ENCODE measurements at regions not wholly inside any gene's neighbourhood (a gene's known extent, or its start where the extent isn't known, plus 50 kb on each side); places are given as distances from the start of the nearest gene placed in this dataset.

DNA sequence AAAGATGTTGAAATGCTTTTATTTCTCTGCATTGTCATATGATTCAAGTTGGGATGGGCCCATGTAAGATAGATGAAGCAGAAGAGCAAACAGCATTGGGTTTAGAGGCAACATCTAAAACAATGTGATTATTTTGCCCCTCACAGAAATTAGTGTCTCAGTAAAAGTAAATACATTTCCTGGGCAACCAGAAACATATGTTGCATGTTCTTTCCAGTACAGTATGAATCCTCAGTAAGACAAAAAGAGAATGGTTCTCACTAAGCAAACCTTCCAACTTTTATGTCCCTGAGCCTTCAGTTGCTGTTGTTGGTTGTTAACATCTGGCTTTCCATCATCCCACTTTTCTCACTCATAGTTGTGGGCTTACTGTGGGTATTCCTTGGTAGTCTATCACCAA is 222.5 kb upstream of the PRPS1L1 start:
- Histone ChIP-seq H3K4me2 (ENCODE audit: low read depth, low read length, poor library complexity, severe bottlenecking) (no peak overlapping the region), H3K9me3 (ENCODE audit: insufficient read depth, low read depth, low read length) (peaks cover 5% of the 10 kb centered on the region; the same call in 1 of the 2 replicates), H3K9ac (ENCODE audit: low read depth, low read length, poor library complexity, severe bottlenecking) (no peak overlapping the region), H3K27me3 (ENCODE audit: insufficient read depth, low read length, poor library complexity, severe bottlenecking) (no peaks in the 10 kb centered on the region), H3K36me3 (ENCODE audit: insufficient read depth, low read length) (no peaks in the 10 kb centered on the region), H3K4me1 (ENCODE audit: insufficient read depth, low read length, poor library complexity, severe bottlenecking) (no peaks in the 10 kb centered on the region), H3K9me2 (replicated peaks; ENCODE audit: low read depth, low read length) (no peaks in the 10 kb centered on the region), H3F3A (ENCODE audit: low read depth) (no peaks in the 10 kb centered on the region), H2AFZ (ENCODE audit: low read length) (no peak overlapping the region), H3K4me3 (ENCODE audit: low read length, poor library complexity, severe bottlenecking) (no peak overlapping the region), H4K20me1 (ENCODE audit: insufficient read depth, low read length, poor library complexity, severe bottlenecking) (no peaks in the 10 kb centered on the region), H3K79me2 (ENCODE audit: insufficient read depth, low read length) (no peaks in the 10 kb centered on the region)
- TF ChIP-seq, protein P1, sequence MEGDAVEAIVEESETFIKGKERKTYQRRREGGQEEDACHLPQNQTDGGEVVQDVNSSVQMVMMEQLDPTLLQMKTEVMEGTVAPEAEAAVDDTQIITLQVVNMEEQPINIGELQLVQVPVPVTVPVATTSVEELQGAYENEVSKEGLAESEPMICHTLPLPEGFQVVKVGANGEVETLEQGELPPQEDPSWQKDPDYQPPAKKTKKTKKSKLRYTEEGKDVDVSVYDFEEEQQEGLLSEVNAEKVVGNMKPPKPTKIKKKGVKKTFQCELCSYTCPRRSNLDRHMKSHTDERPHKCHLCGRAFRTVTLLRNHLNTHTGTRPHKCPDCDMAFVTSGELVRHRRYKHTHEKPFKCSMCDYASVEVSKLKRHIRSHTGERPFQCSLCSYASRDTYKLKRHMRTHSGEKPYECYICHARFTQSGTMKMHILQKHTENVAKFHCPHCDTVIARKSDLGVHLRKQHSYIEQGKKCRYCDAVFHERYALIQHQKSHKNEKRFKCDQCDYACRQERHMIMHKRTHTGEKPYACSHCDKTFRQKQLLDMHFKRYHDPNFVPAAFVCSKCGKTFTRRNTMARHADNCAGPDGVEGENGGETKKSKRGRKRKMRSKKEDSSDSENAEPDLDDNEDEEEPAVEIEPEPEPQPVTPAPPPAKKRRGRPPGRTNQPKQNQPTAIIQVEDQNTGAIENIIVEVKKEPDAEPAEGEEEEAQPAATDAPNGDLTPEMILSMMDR (conservative IDR thresholded peaks at IDR 0.05; ENCODE audit: low read length), result no peak
- TF ChIP-seq EZH2phosphoT487 (IDR thresholded peaks at IDR 0.05; ENCODE audit: borderline replicate concordance), result no peak

DNA sequence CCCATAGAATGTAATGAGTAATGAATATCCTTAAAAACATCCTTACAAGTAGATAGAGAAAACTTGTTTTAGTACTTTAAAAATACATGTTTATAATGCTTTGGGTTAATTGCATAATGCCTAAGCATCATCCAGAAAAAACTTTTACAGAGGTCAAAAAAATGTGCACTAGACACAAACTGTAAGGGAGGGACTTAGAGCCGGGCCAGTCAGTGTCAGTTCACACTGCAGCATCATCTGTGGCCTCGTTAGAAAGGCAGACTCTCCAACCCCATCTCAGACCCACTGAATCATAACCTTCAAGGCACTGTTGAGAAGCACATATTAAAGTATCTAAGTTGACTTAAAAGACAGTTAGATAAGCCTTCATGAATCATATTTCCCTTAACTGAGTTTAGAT is 230.1 kb upstream of the PRPS1L1 start:
- TF ChIP-seq EZH2phosphoT487 (IDR thresholded peaks at IDR 0.05; ENCODE audit: borderline replicate concordance), result no peak
- TF ChIP-seq, protein P1 (conservative IDR thresholded peaks at IDR 0.05; ENCODE audit: low read length), result no peak
- Histone ChIP-seq H3F3A (ENCODE audit: low read depth) (no peaks in the 10 kb centered on the region), H3K4me3 (ENCODE audit: low read length, poor library complexity, severe bottlenecking) (no peak overlapping the region), H4K20me1 (ENCODE audit: insufficient read depth, low read length, poor library complexity, severe bottlenecking) (no peaks in the 10 kb centered on the region), H3K9me2 (replicated peaks; ENCODE audit: low read depth, low read length) (no peaks in the 10 kb centered on the region), H3K36me3 (ENCODE audit: insufficient read depth, low read length) (no peaks in the 10 kb centered on the region), H3K9me3 (ENCODE audit: insufficient read depth, low read depth, low read length) (peaks cover 11% of the 10 kb centered on the region; the same call in 1 of the 2 replicates), H2AFZ (ENCODE audit: low read length) (no peak overlapping the region), H3K9ac (ENCODE audit: low read depth, low read length, poor library complexity, severe bottlenecking) (no peak overlapping the region), H3K79me2 (ENCODE audit: insufficient read depth, low read length) (no peaks in the 10 kb centered on the region), H3K4me2 (ENCODE audit: low read depth, low read length, poor library complexity, severe bottlenecking) (no peak overlapping the region), H3K4me1 (ENCODE audit: insufficient read depth, low read length, poor library complexity, severe bottlenecking) (no peaks in the 10 kb centered on the region), H3K27me3 (ENCODE audit: insufficient read depth, low read length, poor library complexity, severe bottlenecking) (no peaks in the 10 kb centered on the region)

DNA sequence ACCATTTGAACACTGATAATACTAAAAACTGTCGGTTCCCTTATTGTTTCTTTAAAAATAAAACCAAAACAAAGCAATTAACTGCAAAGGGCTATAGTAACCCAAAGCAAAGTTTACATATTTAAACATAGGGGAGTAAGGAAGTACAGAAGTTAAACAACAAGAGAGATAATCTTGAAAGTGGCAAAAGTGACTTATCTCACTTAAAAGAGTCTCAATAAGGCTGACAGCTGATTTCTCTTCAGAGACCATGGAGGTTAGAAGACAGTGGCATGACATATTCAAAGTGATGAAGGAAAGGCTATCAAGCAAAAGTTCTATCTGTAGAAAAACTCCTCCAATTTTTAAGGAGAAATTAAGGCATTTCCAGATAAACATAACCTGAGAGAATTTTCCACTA is 233.5 kb upstream of the HDAC9 start:
- Histone ChIP-seq H3K4me3 (ENCODE audit: low read length, poor library complexity, severe bottlenecking) (no peak overlapping the region), H3K9ac (ENCODE audit: low read depth, low read length, poor library complexity, severe bottlenecking) (no peak overlapping the region), H2AFZ (ENCODE audit: low read length) (no peak overlapping the region), H3F3A (ENCODE audit: low read depth) (no peaks in the 10 kb centered on the region), H3K4me2 (ENCODE audit: low read depth, low read length, poor library complexity, severe bottlenecking) (no peak overlapping the region), H3K4me1 (ENCODE audit: insufficient read depth, low read length, poor library complexity, severe bottlenecking) (no peaks in the 10 kb centered on the region), H3K9me2 (replicated peaks; ENCODE audit: low read depth, low read length) (no peaks in the 10 kb centered on the region), H3K36me3 (ENCODE audit: insufficient read depth, low read length) (no peaks in the 10 kb centered on the region), H4K20me1 (ENCODE audit: insufficient read depth, low read length, poor library complexity, severe bottlenecking) (no peaks in the 10 kb centered on the region), H3K79me2 (ENCODE audit: insufficient read depth, low read length) (no peaks in the 10 kb centered on the region), H3K9me3 (ENCODE audit: insufficient read depth, low read depth, low read length) (peaks cover 11% of the 10 kb centered on the region; the same call in 1 of the 2 replicates), H3K27me3 (ENCODE audit: insufficient read depth, low read length, poor library complexity, severe bottlenecking) (no peaks in the 10 kb centered on the region)
- TF ChIP-seq, protein P1 (conservative IDR thresholded peaks at IDR 0.05; ENCODE audit: low read length), result no peak
- no peak for TF ChIP-seq EZH2phosphoT487 (IDR thresholded peaks at IDR 0.05; ENCODE audit: borderline replicate concordance)
